ENCODE measurements at regions not wholly inside any gene's neighbourhood (a gene's known extent, or its start where the extent isn't known, plus 50 kb on each side); places are given as distances from the start of the nearest gene placed in this dataset.

- DNase-seq (no peak), ATAC-seq (no peak)
- no peaks in the 10 kb centered on the region for H3K9me3 ChIP-seq
- TF ChIP-seq POLR2A (IDR thresholded peaks at IDR 0.05): no peak
- TF ChIP-seq CTCF (IDR thresholded peaks at IDR 0.05 in 4 of 5, conservative IDR thresholded peaks at IDR 0.05 in 1 of 5): no peak
- no peak overlapping the region for H3K4me3 ChIP-seq
- intact Hi-C loops (cut with DNase I; ENCODE audit: low total_unique reads) (no loop called here), in situ Hi-C loops (cut with MboI; ENCODE audit: low sequenced_read_pairs in 4 of 4) (no loop called here)
- no peaks in the 10 kb centered on the region for H3K4me1 ChIP-seq
- H3K27me3 ChIP-seq: no peaks in the 10 kb centered on the region
- H3K36me3 ChIP-seq: no peaks in the 10 kb centered on the region
- no peak overlapping the region for H3K27ac ChIP-seq
Observed at GRCh38 chr20:1782181-1782580, 113.0 kb upstream of the SIRPA start.

GRCh38 chr20:1779567-1779966 lies 115.6 kb upstream of the SIRPA start:
- H3K27me3 ChIP-seq: no peaks in the 10 kb centered on the region
- H3K36me3 ChIP-seq: no peaks in the 10 kb centered on the region
- H3K4me3 ChIP-seq: no peak overlapping the region
- ATAC-seq: no peak
- no peak overlapping the region for H3K27ac ChIP-seq
- intact Hi-C loops (cut with DNase I; ENCODE audit: low total_unique reads) (no loop called here), in situ Hi-C loops (cut with MboI; ENCODE audit: low sequenced_read_pairs in 4 of 4) (loop anchor here in 1 of 4 donors (10.0 kb wide), 1 partner anchor 395 kb away; no protein-coding TSS in a partner anchor)
- no peak for DNase-seq
- no peaks in the 10 kb centered on the region for H3K9me3 ChIP-seq
- H3K4me1 ChIP-seq: peaks cover 6 to 10% of the 10 kb centered on the region in 2 donors
- TF ChIP-seq CTCF (IDR thresholded peaks at IDR 0.05 in 4 of 5, conservative IDR thresholded peaks at IDR 0.05 in 1 of 5): no peak
- no peak for TF ChIP-seq POLR2A (IDR thresholded peaks at IDR 0.05)

GRCh38 chr20:1778338-1778737 lies 116.9 kb upstream of the SIRPA start:
- no peak for ATAC-seq
- no peak overlapping the region for H3K27ac ChIP-seq
- TF ChIP-seq CTCF (IDR thresholded peaks at IDR 0.05 in 4 of 5, conservative IDR thresholded peaks at IDR 0.05 in 1 of 5) (no peak), POLR2A (IDR thresholded peaks at IDR 0.05) (no peak)
- H3K36me3 ChIP-seq: no peaks in the 10 kb centered on the region
- intact Hi-C loops (cut with DNase I; ENCODE audit: low total_unique reads) (no loop called here), in situ Hi-C loops (cut with MboI; ENCODE audit: low sequenced_read_pairs in 4 of 4) (loop anchor here in 1 of 4 donors (10.0 kb wide), 1 partner anchor 396 kb away; no protein-coding TSS in a partner anchor)
- H3K4me3 ChIP-seq: no peak overlapping the region
- H3K27me3 ChIP-seq: no peaks in the 10 kb centered on the region
- DNase-seq: no peak
- H3K4me1 ChIP-seq: peaks cover 6 to 10% of the 10 kb centered on the region in 2 donors
- H3K9me3 ChIP-seq: no peaks in the 10 kb centered on the region

GRCh38 chr20:1777476-1777820 lies 117.8 kb upstream of the SIRPA start:
- no peak for TF ChIP-seq POLR2A (IDR thresholded peaks at IDR 0.05)
- no peak for TF ChIP-seq CTCF (IDR thresholded peaks at IDR 0.05 in 4 of 5, conservative IDR thresholded peaks at IDR 0.05 in 1 of 5)
- intact Hi-C loops (cut with DNase I; ENCODE audit: low total_unique reads) (loop anchor here (1.0 kb wide), 1 partner anchor 13 kb away; no protein-coding TSS in a partner anchor), in situ Hi-C loops (cut with MboI; ENCODE audit: low sequenced_read_pairs in 4 of 4) (loop anchor here in 1 of 4 donors (10.0 kb wide), 1 partner anchor 397 kb away; no protein-coding TSS in a partner anchor)
- Histone ChIP-seq H3K27ac (peak overlapping the region in 1 of 4 donors; percentile 68), H3K9me3 (no peaks in the 10 kb centered on the region), H3K36me3 (no peaks in the 10 kb centered on the region), H3K4me1 (peaks cover 6 to 10% of the 10 kb centered on the region in 2 donors), H3K4me3 (peak overlapping the region; percentile 57 to 92 (median 67)), H3K27me3 (no peaks in the 10 kb centered on the region)
- ATAC-seq (peak in 1 of 2 donors; percentile 4), DNase-seq (no peak)

Measured in gastrocnemius medialis (tissue), 4 donors.